ENCODE measurements at regions not wholly inside any gene's neighbourhood (a gene's known extent, or its start where the extent isn't known, plus 50 kb on each side); places are given as distances from the start of the nearest gene placed in this dataset.
"Not testable (repeated sequence)": the region's sequence is repeated elsewhere in the genome, so short reads cannot be mapped to it uniquely, and the experiment has no call there.

DNA sequence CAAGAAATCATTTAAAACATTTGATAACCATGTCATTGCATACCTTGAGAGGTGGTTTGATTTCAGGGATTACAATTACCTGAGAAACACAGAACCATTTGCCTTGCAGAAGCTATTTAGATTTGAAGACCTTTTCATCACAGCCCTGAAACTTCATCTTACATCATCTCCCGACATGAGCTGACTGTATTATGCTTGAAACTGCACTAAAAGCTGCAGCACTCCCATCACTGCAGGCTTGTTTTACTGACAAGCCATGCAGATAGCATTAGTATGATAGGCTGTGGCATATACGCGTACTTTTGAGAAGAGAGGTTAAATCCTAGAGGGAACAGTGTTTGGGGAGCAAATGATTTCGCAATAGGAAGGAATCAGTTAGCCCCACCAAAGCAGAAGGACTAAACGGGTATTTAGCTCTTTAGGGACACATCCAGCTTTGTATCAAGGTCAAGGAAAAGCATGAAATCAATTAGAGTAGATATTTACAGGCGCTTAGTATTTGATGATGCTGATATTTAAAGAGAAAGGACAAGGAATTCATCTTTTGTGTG, 133.2 kb upstream of the DIAPH2 start:
- DNase-seq (ENCODE audit: extremely low read depth, low read depth): no peak
- TF ChIP-seq, protein P1, sequence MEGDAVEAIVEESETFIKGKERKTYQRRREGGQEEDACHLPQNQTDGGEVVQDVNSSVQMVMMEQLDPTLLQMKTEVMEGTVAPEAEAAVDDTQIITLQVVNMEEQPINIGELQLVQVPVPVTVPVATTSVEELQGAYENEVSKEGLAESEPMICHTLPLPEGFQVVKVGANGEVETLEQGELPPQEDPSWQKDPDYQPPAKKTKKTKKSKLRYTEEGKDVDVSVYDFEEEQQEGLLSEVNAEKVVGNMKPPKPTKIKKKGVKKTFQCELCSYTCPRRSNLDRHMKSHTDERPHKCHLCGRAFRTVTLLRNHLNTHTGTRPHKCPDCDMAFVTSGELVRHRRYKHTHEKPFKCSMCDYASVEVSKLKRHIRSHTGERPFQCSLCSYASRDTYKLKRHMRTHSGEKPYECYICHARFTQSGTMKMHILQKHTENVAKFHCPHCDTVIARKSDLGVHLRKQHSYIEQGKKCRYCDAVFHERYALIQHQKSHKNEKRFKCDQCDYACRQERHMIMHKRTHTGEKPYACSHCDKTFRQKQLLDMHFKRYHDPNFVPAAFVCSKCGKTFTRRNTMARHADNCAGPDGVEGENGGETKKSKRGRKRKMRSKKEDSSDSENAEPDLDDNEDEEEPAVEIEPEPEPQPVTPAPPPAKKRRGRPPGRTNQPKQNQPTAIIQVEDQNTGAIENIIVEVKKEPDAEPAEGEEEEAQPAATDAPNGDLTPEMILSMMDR (IDR thresholded peaks at IDR 0.05; ENCODE audit: low read depth, low read length, missing control alignments): no peak
- H3K4me3 ChIP-seq (replicated peaks; ENCODE audit: low read depth, low read length): no peak overlapping the region

DNA sequence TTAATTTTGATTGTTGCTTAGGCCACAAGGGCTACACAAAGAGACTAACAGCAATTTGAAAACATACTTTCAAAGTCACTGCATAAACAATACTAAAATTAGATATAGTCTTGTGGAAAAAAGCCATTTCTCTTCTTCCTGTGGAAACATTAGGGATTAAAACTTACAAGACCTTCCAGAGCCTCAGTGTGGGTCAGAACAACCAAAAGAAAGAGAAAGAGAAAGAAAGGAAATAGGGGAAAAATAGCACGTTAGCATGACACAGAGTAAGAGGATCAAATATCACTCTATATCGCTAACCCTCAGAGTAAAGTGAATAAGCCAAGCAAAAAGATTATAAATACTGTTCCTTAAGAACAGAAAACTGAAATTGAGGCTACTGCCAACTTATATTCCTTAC, 127.8 kb upstream of the DIAPH2 start:
- TF ChIP-seq, protein P1 (IDR thresholded peaks at IDR 0.05; ENCODE audit: low read depth, low read length, missing control alignments): no peak
- no peak for DNase-seq (ENCODE audit: extremely low read depth, low read depth)
- H3K4me3 ChIP-seq (replicated peaks; ENCODE audit: low read depth, low read length): no peak overlapping the region

DNA sequence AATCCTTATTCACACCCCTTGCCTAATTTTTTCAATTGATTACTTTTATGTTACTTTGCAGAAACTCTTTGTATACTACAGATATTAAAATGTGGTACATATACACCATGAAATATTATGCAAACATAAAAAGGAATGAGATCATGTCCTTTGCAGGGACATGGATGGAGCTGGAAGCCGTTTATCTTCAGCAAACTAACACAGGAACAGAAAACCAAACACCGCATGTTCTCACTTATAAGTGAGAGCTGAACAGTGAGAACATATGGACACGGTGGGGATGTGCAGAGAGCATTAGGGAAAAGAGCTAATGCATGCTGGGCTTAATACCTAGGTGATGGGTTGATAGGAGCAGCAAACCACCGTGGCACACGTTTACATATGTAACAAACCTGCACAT, 123.5 kb upstream of the DIAPH2 start:
- not testable (repeated sequence) for H3K4me3 ChIP-seq (replicated peaks; ENCODE audit: low read depth, low read length); DNase-seq (ENCODE audit: extremely low read depth, low read depth)

DNA sequence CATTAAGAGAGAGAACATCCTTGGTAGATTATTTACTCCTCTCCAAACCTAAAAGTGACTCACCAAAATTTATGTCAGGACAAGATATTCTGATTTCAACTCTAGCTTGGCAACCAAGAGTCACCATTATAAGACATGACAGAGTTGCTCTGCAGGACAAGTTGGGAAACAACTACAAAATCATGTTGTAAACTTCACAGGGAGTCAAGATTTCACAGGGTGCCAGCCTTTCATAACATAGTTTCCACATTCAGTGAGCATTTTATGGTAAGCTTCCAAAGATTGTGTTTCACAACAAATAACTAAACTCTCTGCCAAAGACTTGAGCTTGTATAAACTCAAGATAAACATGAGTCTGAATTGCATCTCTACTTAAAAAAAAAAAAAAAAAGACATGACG, 121.0 kb upstream of the DIAPH2 start:
- no peak overlapping the region for H3K4me3 ChIP-seq (replicated peaks; ENCODE audit: low read depth, low read length)
- no peak for DNase-seq (ENCODE audit: extremely low read depth, low read depth)
- TF ChIP-seq, protein P1 (IDR thresholded peaks at IDR 0.05; ENCODE audit: low read depth, low read length, missing control alignments): no peak

DNA sequence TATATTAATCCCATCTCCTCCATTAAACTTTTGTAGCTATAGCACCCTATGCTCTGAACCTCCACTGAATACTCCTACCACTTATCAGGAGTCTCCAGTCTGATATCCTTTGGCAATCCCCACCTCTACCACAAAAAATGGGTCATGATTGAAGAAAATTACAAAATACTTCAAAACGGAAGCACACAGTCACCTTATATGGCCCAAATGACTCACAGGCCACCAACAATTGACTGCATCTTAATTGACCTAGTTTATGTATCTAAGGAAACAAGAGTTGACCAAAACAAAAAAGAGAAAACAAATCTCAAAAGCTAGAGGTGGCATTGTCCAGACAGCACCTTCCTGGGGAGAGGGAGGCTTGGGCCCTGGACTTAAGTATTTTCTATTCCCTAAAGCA, 120.0 kb upstream of the DIAPH2 start:
- no peak overlapping the region for H3K4me3 ChIP-seq (replicated peaks; ENCODE audit: low read depth, low read length)
- TF ChIP-seq, protein P1 (IDR thresholded peaks at IDR 0.05; ENCODE audit: low read depth, low read length, missing control alignments): no peak
- DNase-seq (ENCODE audit: extremely low read depth, low read depth): no peak

DNA sequence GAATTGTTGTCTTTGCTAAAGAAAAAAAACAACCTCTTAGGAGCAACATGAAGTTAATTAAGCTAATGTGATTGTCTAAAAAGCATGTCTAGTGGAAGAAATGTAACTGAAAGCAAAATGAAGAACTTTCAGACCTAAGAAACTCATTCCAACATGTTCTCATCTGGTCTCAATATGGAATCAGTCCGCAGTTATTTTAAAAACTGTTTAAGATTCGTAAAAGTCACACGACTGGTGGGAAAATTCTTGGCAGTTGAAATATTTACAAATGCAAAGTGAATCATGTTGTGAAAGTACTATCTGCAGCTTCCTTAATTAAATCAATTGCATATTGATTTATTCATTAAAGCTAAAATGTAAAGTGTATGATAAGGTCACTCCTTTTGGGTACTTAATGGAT, 117.8 kb upstream of the DIAPH2 start:
- TF ChIP-seq, protein P1 (IDR thresholded peaks at IDR 0.05; ENCODE audit: low read depth, low read length, missing control alignments): no peak
- no peak for DNase-seq (ENCODE audit: extremely low read depth, low read depth)
- H3K4me3 ChIP-seq (replicated peaks; ENCODE audit: low read depth, low read length): no peak overlapping the region

DNA sequence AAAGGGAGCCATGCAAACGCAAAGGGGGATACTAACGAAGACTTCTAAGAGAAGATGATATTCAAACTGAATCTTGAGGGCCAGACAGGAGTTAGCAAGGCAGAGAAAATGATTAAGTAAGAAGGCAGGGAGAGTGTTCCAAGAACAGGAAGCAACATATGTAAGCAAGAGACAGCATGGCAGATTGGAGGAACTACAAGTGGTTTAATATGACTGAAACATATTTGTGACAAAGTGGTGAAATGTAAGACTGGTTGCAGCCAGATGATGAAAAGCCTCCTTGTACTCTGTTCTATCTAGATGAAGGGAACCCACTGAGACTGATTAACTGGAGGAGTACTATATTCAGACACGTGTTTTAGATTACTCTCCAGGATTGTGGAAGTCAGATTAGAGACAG, 116.6 kb upstream of the DIAPH2 start:
- H3K4me3 ChIP-seq (replicated peaks; ENCODE audit: low read depth, low read length): no peak overlapping the region
- DNase-seq (ENCODE audit: extremely low read depth, low read depth): no peak
- TF ChIP-seq, protein P1 (IDR thresholded peaks at IDR 0.05; ENCODE audit: low read depth, low read length, missing control alignments): no peak
